H9 (cell line): ENCODE measurements at regions not wholly inside any gene's neighbourhood (a gene's known extent, or its start where the extent isn't known, plus 50 kb on each side); places are given as distances from the start of the nearest gene placed in this dataset.

ENCODE experiments used
- DNase-seq: peaks from one replicate; pipeline ENCODE4 v3.0.0-alpha.2; 2017
- H2AFZ ChIP-seq: one replicate; pipeline ENCODE4 v1.6.1; 2013; ENCODE audit warnings: mild to moderate bottlenecking, low read length, control low read depth, moderate library complexity
- H2AK5ac ChIP-seq: 2 replicates; pipeline ENCODE4 v1.6.1; 2013; ENCODE audit warnings: low read length, control low read depth, mixed read lengths; ENCODE audit not compliant: insufficient read length
- H2BK120ac ChIP-seq: one replicate; pipeline ENCODE4 v1.6.1; 2013; ENCODE audit warnings: low read depth, mild to moderate bottlenecking, low read length, control low read depth, inconsistent platforms; ENCODE audit not compliant: poor library complexity, severe bottlenecking
- H2BK12ac ChIP-seq: 2 replicates; pipeline ENCODE4 v1.6.1; 2013; ENCODE audit warnings: low read length, control low read depth, mixed read lengths, low read depth; ENCODE audit not compliant: insufficient read length
- H2BK15ac ChIP-seq: 2 replicates; pipeline ENCODE4 v1.6.1; 2013; ENCODE audit warnings: low read depth, low read length, control low read depth
- H2BK20ac ChIP-seq: one replicate; pipeline ENCODE4 v1.6.1; 2013; ENCODE audit warnings: low read depth, mild to moderate bottlenecking, low read length, control low read depth, inconsistent platforms; ENCODE audit not compliant: poor library complexity, severe bottlenecking
- H2BK5ac ChIP-seq: 2 replicates; pipeline ENCODE4 v1.6.1; 2013; ENCODE audit warnings: low read length, control low read depth, mixed read lengths; ENCODE audit not compliant: insufficient read length
- H3K14ac ChIP-seq: 2 replicates; pipeline ENCODE4 v1.6.1; 2013; ENCODE audit warnings: low read length, control low read depth; ENCODE audit not compliant: insufficient read depth
- H3K18ac ChIP-seq: 2 replicates; pipeline ENCODE4 v1.6.1; 2013; ENCODE audit warnings: low read depth, mild to moderate bottlenecking, mixed read lengths, low read length, control low read depth; ENCODE audit not compliant: insufficient read length
- H3K23ac ChIP-seq: 2 replicates; pipeline ENCODE4 v1.6.1; 2013; ENCODE audit warnings: low read length, control low read depth, mixed read lengths, low read depth; ENCODE audit not compliant: insufficient read length
- H3K23me2 ChIP-seq: 2 replicates; pipeline ENCODE4 v1.6.1; 2013; ENCODE audit warnings: low read depth, mild to moderate bottlenecking, mixed read lengths, low read length, control low read depth; ENCODE audit not compliant: insufficient read length, poor library complexity, severe bottlenecking
- H3K27ac ChIP-seq: 2 replicates; pipeline ENCODE4 v1.5.1; 2013; ENCODE audit warnings: low read length, control low read depth, mixed read lengths, low read depth; ENCODE audit not compliant: insufficient read length
- H3K27me3 ChIP-seq: 2 replicates; pipeline ENCODE4 v1.6.1; 2013; ENCODE audit warnings: low read length, control low read depth, inconsistent platforms; ENCODE audit not compliant: insufficient read depth
- H3K4ac ChIP-seq: 2 replicates; pipeline ENCODE4 v1.6.1; 2013; ENCODE audit warnings: low read depth, mild to moderate bottlenecking, control low read depth, inconsistent platforms, low read length, moderate library complexity
- H3K4me1 ChIP-seq: 2 replicates; pipeline ENCODE4 v1.6.1; 2013; ENCODE audit warnings: low read length, control low read depth, inconsistent platforms; ENCODE audit not compliant: insufficient read depth
- H3K4me2 ChIP-seq: 2 replicates; pipeline ENCODE4 v1.6.1; 2013; ENCODE audit warnings: low read length, control low read depth, mixed read lengths; ENCODE audit not compliant: insufficient read length, insufficient read depth
- H3K56ac ChIP-seq: 2 replicates; pipeline ENCODE4 v1.6.1; 2013; ENCODE audit warnings: low read depth, mild to moderate bottlenecking, mixed read lengths, low read length, control low read depth; ENCODE audit not compliant: insufficient read length
- H3K79me1 ChIP-seq: 2 replicates; pipeline ENCODE4 v1.6.1; 2013; ENCODE audit warnings: low read depth, mild to moderate bottlenecking, moderate library complexity, low read length, control low read depth, inconsistent platforms; ENCODE audit not compliant: insufficient read depth, poor library complexity, severe bottlenecking
- H3K79me2 ChIP-seq: 2 replicates; pipeline ENCODE4 v1.6.1; 2013; ENCODE audit warnings: low read length, control low read depth, inconsistent platforms; ENCODE audit not compliant: insufficient read depth
- H3K9ac ChIP-seq: 2 replicates; pipeline ENCODE4 v1.6.1; 2013; ENCODE audit warnings: low read length, control low read depth, mixed read lengths; ENCODE audit not compliant: insufficient read length; ENCODE audit errors: extremely low read depth
- H3K9me3 ChIP-seq: one replicate; pipeline ENCODE4 v1.6.1; 2013; ENCODE audit warnings: low read depth, low read length, inconsistent platforms; ENCODE audit not compliant: control insufficient read depth
- H3T11ph ChIP-seq: one replicate; pipeline ENCODE4 v1.6.1; 2013; ENCODE audit warnings: mild to moderate bottlenecking, low read length, control low read depth, inconsistent platforms
- H4K20me1 ChIP-seq: one replicate; pipeline ENCODE4 v1.6.1; 2013; ENCODE audit not compliant: control insufficient read depth, insufficient read length, insufficient read depth
- H4K5ac ChIP-seq: 2 replicates; pipeline ENCODE4 v1.6.1; 2013; ENCODE audit warnings: low read depth, mild to moderate bottlenecking, mixed read lengths, low read length, control low read depth; ENCODE audit not compliant: insufficient read length
- H4K8ac ChIP-seq: replicated peaks from 2 replicates; pipeline ENCODE4 v1.6.1; 2013; ENCODE audit warnings: low read length, control low read depth, mixed read lengths, low read depth; ENCODE audit not compliant: insufficient read length
- H4K91ac ChIP-seq: 2 replicates; pipeline ENCODE4 v1.6.1; 2013; ENCODE audit warnings: low read depth, mild to moderate bottlenecking, moderate library complexity, mixed read lengths, low read length, control low read depth; ENCODE audit not compliant: insufficient read length
- H3K27ac Mint-ChIP-seq, 3 experiments: 2 replicates in 2 of 3; 3 replicates in 1 of 3; pipeline ENCODE4 v1.8.0; 2020 to 2021; ENCODE audit warnings: mixed read lengths in 3 of 3, mild to moderate bottlenecking in 1 of 3, moderate library complexity in 1 of 3
- H3K27me3 Mint-ChIP-seq: 2 replicates; pipeline ENCODE4 v1.8.0; 2021; ENCODE audit warnings: low read depth, mild to moderate bottlenecking, moderate library complexity, mixed read lengths
- H3K36me3 Mint-ChIP-seq, 3 experiments: 2 replicates in 2 of 3; 3 replicates in 1 of 3; pipeline ENCODE4 v1.8.0; 2020 to 2021; ENCODE audit warnings: low read depth in 3 of 3, mixed read lengths in 3 of 3; ENCODE audit not compliant: insufficient read depth in 1 of 3
- H3K4me1 Mint-ChIP-seq, 2 experiments: 2 replicates each; pipeline ENCODE4 v1.8.0; 2020; ENCODE audit warnings: mixed read lengths in 2 of 2
- H3K4me3 Mint-ChIP-seq, 2 experiments: 2 replicates in 1 of 2; 3 replicates in 1 of 2; pipeline ENCODE4 v1.8.0; 2020 to 2021; ENCODE audit warnings: mild to moderate bottlenecking in 2 of 2, mixed read lengths in 2 of 2, moderate library complexity in 1 of 2
- H3K9me3 Mint-ChIP-seq, 2 experiments: 2 replicates in 1 of 2; 3 replicates in 1 of 2; pipeline ENCODE4 v1.8.0; 2020; ENCODE audit warnings: mild to moderate bottlenecking in 2 of 2, mixed read lengths in 2 of 2, moderate library complexity in 1 of 2
- WGBS: extraction: QIAGEN DNeasy Blood & Tissue Kit; methylation state at CpG from one replicate; pipeline ENCODE4 v1.1.7; 2013; ENCODE audit warnings: missing lambda C conversion rate, low lambda C conversion rate, mixed read lengths; ENCODE audit not compliant: insufficient read length; ENCODE audit errors: extremely low coverage; 5-methylcytosine and 5-hydroxymethylcytosine counted together
- TF ChIP-seq, protein P1 (sequence below): fragments of 200-600 bp; sonication (generic); conservative IDR thresholded peaks from 3 replicates; pipeline ENCODE4 v1.8.0; 2021; ENCODE audit warnings: antibody characterized with exemption, mild to moderate bottlenecking

DNA sequence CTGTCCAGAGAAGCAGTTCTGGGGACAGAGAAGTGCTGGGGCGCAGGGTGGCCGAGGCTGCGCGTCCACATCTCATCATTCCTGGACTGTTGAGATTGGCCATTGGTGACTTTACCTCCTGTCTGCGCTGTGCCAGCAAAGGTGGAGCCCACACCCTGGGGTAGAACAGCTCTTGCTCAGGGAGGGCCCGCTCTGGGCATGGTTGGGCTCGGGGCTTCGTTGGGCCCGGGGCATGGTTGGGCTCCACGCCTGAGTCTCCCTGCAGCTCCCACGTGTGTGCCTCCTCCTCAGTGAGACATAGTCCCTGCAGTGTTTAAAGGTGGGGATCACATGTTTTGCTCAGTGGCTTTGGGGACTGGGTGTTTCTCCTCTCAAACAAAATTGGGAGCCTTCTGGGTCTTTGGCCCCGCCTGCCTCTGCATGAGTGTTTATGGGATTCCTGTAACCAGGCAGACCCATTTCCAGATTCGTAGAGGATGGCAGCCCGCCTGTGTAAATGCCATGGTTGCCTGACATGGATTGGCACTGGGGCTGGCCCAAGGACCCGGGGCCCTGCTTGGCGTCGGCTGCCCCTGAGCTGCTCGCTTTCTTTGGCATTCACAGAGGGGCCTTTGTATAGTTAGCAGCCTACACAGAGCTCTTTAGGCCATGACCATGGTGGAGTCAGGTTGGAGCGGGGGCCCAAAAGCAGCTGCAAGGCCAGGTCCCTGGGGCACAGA, 104.6 kb downstream of the TLR5 start:
- peaks cover 1% of the 10 kb centered on the region; the same call in 1 of the 2 replicates for H3K27me3 Mint-ChIP-seq
- no peak overlapping the region for H4K5ac ChIP-seq
- no peak overlapping the region for H2AFZ ChIP-seq
- no peak overlapping the region for H3K14ac ChIP-seq
- H3K27ac ChIP-seq = no peak overlapping the region
- H3K23me2 ChIP-seq = no peaks in the 10 kb centered on the region
- no peak overlapping the region for H2BK5ac ChIP-seq
- no peaks in the 10 kb centered on the region for H3K27me3 ChIP-seq
- WGBS = no CpG with 5 or more reads among the region's 19 CpGs
- no peak overlapping the region for H3K4me2 ChIP-seq
- H3K4me3 Mint-ChIP-seq = no peak overlapping the region
- no peak overlapping the region for H3K4ac ChIP-seq
- peaks cover 15% of the 10 kb centered on the region; the same call in 1 of the 2 replicates for H3K4me1 ChIP-seq
- no peak overlapping the region for H2BK120ac ChIP-seq
- no peak overlapping the region for H4K8ac ChIP-seq
- peak overlapping the region; percentile 12; the same call in 1 of the 2 replicates for H2BK15ac ChIP-seq
- H3K4me1 Mint-ChIP-seq = peaks cover 40 to 70% of the 10 kb centered on the region in 2 experiments
- H2BK20ac ChIP-seq = no peak overlapping the region
- H3K9me3 Mint-ChIP-seq = no peaks in the 10 kb centered on the region
- H3K9me3 ChIP-seq = no peaks in the 10 kb centered on the region
- TF ChIP-seq, protein P1, sequence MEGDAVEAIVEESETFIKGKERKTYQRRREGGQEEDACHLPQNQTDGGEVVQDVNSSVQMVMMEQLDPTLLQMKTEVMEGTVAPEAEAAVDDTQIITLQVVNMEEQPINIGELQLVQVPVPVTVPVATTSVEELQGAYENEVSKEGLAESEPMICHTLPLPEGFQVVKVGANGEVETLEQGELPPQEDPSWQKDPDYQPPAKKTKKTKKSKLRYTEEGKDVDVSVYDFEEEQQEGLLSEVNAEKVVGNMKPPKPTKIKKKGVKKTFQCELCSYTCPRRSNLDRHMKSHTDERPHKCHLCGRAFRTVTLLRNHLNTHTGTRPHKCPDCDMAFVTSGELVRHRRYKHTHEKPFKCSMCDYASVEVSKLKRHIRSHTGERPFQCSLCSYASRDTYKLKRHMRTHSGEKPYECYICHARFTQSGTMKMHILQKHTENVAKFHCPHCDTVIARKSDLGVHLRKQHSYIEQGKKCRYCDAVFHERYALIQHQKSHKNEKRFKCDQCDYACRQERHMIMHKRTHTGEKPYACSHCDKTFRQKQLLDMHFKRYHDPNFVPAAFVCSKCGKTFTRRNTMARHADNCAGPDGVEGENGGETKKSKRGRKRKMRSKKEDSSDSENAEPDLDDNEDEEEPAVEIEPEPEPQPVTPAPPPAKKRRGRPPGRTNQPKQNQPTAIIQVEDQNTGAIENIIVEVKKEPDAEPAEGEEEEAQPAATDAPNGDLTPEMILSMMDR = no peak
- H3K27ac Mint-ChIP-seq = peak overlapping the region in 1 of 3 experiments; percentile 14; a peak in 1 of 7 replicates
- no peak overlapping the region for H4K91ac ChIP-seq
- H3K79me1 ChIP-seq = no peaks in the 10 kb centered on the region
- peaks cover 0 to 28% (median 2%) of the 10 kb centered on the region in 3 experiments; a peak in 4 of 7 replicates for H3K36me3 Mint-ChIP-seq
- H3K23ac ChIP-seq = no peak overlapping the region
- H3K9ac ChIP-seq = no peak overlapping the region
- H3T11ph ChIP-seq = no peak overlapping the region
- no peaks in the 10 kb centered on the region for H3K79me2 ChIP-seq
- H3K56ac ChIP-seq = no peak overlapping the region
- H2BK12ac ChIP-seq = no peak overlapping the region
- H3K18ac ChIP-seq = no peak overlapping the region
- no peaks in the 10 kb centered on the region for H4K20me1 ChIP-seq
- H2AK5ac ChIP-seq = no peak overlapping the region
- DNase-seq = no peak
